Activated CD8-positive, alpha-beta T cell treated with anti-CD3 and anti-CD28 coated beads for 36 hours (primary cell): ENCODE measurements at regions not wholly inside any gene's neighbourhood (a gene's known extent, or its start where the extent isn't known, plus 50 kb on each side); places are given as distances from the start of the nearest gene placed in this dataset.

Source experiments
- ATAC-seq: fragments of 200-7000 bp; cut with Tn5 transposase; one replicate; pipeline ENCODE4 v1.10.0; 2021; ENCODE audit warnings: mild to moderate bottlenecking, moderate library complexity
- CTCF ChIA-PET: fragments of 350-600 bp; sonication (Branson Sonifier 250); formaldehyde crosslinking; loops from one replicate; lab custom pipeline; 2021; ENCODE audit warnings: antibody characterized with exemption; lab: Charles Lee
- POLR2A ChIA-PET: fragments of 350-600 bp; sonication (Branson Sonifier 250); formaldehyde crosslinking; loops from one replicate; lab custom pipeline; 2021; ENCODE audit warnings: antibody characterized with exemption; lab: Charles Lee
- DNase-seq: peaks from one replicate; pipeline ENCODE4 v3.0.0-alpha.2; 2020
- H3K27ac Mint-ChIP-seq: one replicate; pipeline ENCODE4 v1.8.0; 2021; ENCODE audit warnings: mild to moderate bottlenecking, mixed read lengths
- H3K27me3 Mint-ChIP-seq: one replicate; pipeline ENCODE4 v1.8.0; 2021; ENCODE audit warnings: mixed read lengths
- H3K36me3 Mint-ChIP-seq: one replicate; pipeline ENCODE4 v1.8.0; 2021; ENCODE audit warnings: low read depth, mixed read lengths
- H3K4me1 Mint-ChIP-seq: one replicate; pipeline ENCODE4 v1.8.0; 2021; ENCODE audit warnings: low read depth, mixed read lengths
- H3K4me3 Mint-ChIP-seq: one replicate; pipeline ENCODE4 v1.8.0; 2021; ENCODE audit warnings: mild to moderate bottlenecking, moderate library complexity, mixed read lengths
- H3K9me3 Mint-ChIP-seq: one replicate; pipeline ENCODE4 v1.8.0; 2021; ENCODE audit warnings: mixed read lengths
- intact Hi-C: fragments of 100-400 bp; cut with micrococcal nuclease; formaldehyde crosslinking; loops from one replicate; pipeline ENCODE4 v1.10.0; 2022
- TF ChIP-seq, protein P1 (sequence below): fragments of 200-600 bp; IDR thresholded peaks from one replicate; pipeline ENCODE4 v1.8.0; 2022; ENCODE audit warnings: antibody characterized with exemption, mild to moderate bottlenecking

DNA sequence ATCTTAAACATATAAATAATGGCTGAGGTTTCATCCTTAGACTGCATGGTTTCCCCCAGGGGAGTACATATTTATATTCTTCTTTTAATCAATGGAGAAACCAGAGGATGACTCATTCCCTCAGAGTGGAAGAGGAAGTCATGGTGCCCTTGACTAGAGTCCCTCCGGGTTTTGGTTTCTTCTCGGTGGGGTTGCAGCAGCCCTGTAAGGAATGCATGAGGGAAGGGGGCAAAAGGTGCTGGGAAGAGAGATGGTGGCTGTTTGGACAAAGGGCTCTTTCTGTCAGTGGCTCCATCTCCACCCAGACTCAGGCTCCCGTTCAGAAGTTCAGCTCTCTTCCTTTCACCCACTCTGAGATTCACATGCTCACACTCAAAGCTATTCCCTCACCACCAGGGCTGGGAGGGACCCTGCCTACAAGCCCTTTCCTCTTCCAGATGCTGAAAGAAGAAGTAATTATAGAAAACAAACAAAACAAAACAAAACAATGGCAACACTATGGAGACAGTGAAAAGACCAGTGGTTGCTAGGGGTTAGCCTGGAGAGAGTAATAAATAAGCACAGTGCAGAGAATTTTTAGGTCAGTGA lies 129.8 kb upstream of the IL12B start:
- CTCF ChIA-PET = no interaction called here
- no peaks in the 10 kb centered on the region for H3K9me3 Mint-ChIP-seq
- no peak overlapping the region for H3K4me3 Mint-ChIP-seq
- POLR2A ChIA-PET = no interaction called here
- no peaks in the 10 kb centered on the region for H3K36me3 Mint-ChIP-seq
- TF ChIP-seq, protein P1, sequence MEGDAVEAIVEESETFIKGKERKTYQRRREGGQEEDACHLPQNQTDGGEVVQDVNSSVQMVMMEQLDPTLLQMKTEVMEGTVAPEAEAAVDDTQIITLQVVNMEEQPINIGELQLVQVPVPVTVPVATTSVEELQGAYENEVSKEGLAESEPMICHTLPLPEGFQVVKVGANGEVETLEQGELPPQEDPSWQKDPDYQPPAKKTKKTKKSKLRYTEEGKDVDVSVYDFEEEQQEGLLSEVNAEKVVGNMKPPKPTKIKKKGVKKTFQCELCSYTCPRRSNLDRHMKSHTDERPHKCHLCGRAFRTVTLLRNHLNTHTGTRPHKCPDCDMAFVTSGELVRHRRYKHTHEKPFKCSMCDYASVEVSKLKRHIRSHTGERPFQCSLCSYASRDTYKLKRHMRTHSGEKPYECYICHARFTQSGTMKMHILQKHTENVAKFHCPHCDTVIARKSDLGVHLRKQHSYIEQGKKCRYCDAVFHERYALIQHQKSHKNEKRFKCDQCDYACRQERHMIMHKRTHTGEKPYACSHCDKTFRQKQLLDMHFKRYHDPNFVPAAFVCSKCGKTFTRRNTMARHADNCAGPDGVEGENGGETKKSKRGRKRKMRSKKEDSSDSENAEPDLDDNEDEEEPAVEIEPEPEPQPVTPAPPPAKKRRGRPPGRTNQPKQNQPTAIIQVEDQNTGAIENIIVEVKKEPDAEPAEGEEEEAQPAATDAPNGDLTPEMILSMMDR = no peak
- peaks cover 11% of the 10 kb centered on the region for H3K27me3 Mint-ChIP-seq
- H3K27ac Mint-ChIP-seq = no peak overlapping the region
- DNase-seq (peak; percentile 22), ATAC-seq (peak; percentile 22)
- peaks cover 47% of the 10 kb centered on the region for H3K4me1 Mint-ChIP-seq
- intact Hi-C loops = loop anchor here (1.0 kb wide), 1 partner anchor 48 kb away; no protein-coding TSS in a partner anchor

DNA sequence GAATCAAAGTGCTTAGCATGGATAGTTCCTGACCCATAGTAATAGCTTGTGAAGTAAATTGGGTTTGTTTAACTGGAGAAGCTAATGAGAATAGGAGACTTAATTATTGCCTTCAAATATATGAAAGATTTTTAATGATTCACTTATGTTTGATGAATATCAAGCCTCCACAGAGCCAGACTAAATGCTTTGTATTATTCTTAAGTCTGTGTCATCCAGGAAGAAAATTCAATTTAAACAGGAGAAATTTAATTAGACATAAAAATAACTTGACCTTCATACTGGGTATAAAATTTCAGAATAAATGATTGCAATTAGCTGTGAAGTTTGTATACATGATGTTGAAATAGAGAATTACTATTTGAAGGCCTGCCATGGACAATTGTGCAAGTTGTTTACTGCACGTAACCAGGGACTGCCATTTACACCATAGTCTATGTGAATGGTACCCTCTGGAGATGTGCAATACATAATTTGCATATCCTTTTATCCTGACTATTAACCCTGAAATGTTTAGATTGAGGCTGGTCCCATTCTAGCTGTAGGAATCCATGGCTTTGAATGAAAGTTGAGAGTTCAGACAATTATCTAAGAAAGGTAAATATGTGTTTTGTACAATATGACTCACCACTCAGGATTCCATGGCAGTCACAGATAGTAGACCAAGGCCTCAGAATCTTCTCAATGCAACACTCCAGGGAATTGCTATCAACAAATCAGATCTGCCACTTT lies 133.5 kb upstream of the IL12B start:
- TF ChIP-seq, protein P1 = no peak
- ChIA-PET POLR2A (interaction anchor here (0.6 kb wide), 1 partner anchor 678 kb away, joined by 4 read pairs; no protein-coding TSS in a partner anchor), CTCF (no interaction called here)
- Mint-ChIP-seq H3K9me3 (no peaks in the 10 kb centered on the region), H3K27ac (no peak overlapping the region), H3K36me3 (no peaks in the 10 kb centered on the region), H3K4me1 (peaks cover 22% of the 10 kb centered on the region), H3K4me3 (no peak overlapping the region), H3K27me3 (peaks cover 15% of the 10 kb centered on the region)
- ATAC-seq = no peak
- intact Hi-C loops = no loop called here
- DNase-seq = no peak

DNA sequence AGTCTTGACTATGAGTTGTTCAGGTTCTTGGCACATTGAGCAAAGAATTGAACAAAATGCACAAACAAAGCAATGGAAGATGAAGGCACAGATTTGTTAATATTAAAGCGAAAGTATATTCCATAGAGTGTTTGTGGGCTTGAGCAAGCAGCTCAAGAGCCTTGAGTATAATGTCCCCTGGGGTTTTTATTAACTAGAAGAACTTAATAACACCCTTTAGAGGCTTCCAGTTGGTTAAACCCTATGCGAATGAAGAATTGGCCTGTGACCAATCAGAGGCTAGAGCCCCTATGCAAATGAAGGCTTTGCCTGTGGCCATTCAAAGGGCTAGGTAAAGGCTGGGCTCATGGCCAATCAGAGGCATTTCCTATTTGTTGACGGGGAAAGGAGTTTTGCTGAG lies 135.3 kb upstream of the IL12B start:
- no peaks in the 10 kb centered on the region for H3K36me3 Mint-ChIP-seq
- no peak overlapping the region for H3K27ac Mint-ChIP-seq
- H3K4me3 Mint-ChIP-seq = no peak overlapping the region
- TF ChIP-seq, protein P1 = no peak
- DNase-seq (no peak), ATAC-seq (no peak)
- intact Hi-C loops = no loop called here
- CTCF ChIA-PET = no interaction called here
- POLR2A ChIA-PET = interaction anchor here (1.1 kb wide), 1 partner anchor 8 kb away, joined by 3 read pairs; no protein-coding TSS in a partner anchor
- peaks cover 19% of the 10 kb centered on the region for H3K4me1 Mint-ChIP-seq
- H3K9me3 Mint-ChIP-seq = no peaks in the 10 kb centered on the region
- peaks cover 15% of the 10 kb centered on the region for H3K27me3 Mint-ChIP-seq

DNA sequence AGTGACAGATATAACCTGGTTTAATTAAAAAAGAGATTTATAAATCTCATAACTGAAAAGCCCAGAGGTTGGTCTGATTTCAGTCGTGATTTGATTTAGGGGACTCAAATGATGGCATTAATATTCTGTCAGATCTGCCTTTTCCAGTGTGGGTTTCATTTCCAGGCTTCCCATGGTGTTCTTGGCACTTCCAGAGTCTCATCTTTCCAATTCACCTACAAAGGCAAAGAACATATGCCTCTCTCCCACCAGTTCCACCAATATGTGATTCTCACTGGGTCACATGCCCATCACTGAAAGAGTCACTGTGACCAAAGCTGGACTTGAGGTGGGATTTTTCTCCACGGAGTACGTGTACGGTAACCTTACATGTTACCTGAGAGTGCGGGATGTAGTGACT lies 137.4 kb upstream of the IL12B start:
- ChIA-PET POLR2A (no interaction called here), CTCF (no interaction called here)
- intact Hi-C loops = no loop called here
- Mint-ChIP-seq H3K4me3 (no peak overlapping the region), H3K9me3 (no peaks in the 10 kb centered on the region), H3K4me1 (peaks cover 18% of the 10 kb centered on the region), H3K27me3 (peaks cover 18% of the 10 kb centered on the region), H3K36me3 (no peaks in the 10 kb centered on the region), H3K27ac (no peak overlapping the region)
- DNase-seq (no peak), ATAC-seq (no peak)
- TF ChIP-seq, protein P1 = no peak
